Fibroblast of upper back skin (primary cell): ENCODE measurements at regions not wholly inside any gene's neighbourhood (a gene's known extent, or its start where the extent isn't known, plus 50 kb on each side); places are given as distances from the start of the nearest gene placed in this dataset.

Experiments
- DNase-seq: peaks from one replicate; pipeline ENCODE4 v3.0.0-alpha.2; 2013

DNA sequence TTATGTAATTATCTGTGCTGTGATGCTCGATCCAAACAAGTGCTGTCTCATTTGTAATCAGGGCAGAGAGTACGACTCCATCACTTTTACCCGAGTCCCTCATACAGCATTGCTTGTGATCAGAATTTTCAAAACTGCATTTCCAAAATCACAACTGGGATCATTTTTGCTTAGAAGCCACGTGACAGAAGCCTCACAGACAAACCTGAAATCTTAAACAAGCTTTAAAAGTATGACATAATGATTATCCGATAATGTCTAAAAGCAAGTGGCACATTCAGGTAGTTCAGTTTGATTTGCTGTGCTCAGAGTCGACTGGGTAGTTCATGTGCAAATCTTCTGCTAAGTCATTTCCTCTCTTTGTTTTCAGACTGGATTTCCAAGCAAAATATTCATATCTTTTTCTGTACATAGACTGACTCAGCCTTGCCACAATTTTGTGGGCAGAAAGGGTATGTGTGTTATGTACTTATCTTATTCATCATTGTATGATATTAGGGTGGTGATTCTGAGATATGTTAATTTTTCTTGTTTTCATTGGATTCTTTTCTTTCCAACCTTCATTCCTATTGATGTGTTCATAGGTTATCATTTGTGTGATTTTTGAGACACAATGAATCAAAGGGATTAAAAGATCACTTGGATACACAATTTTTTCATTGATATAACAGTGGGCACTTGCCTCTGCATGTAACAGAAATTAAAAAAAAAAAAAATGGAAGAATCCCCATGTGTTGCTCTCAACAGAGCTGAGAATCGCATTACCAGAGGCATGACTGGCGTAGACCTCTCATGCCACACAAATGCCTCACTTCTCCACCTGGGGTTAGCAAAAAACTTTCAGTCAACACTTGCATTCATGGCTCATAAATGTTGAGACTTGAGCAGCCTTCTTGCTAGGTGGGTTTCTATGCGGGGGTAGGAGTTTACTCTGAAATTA, 355.7 kb downstream of the LTN1 start:
- DNase-seq: peak; percentile 94

DNA sequence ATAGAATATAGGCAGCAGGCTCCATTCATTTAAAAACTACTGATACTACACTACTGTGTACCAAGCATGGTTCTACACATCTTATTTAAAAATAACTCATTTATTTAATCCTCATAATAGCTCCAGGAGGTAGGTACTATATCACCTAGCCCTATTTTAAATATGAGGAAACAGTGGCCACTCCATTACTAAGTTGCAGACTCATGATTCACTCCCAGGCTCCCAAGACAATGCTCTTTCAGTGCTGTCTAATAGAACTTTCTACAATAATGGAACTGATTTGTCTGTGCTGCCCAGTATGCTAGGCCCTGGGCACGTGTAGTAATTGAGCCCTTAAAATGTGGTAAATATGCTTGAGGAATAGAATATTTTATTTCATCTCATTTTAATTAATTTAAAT, 357.1 kb downstream of the LTN1 start:
- no peak for DNase-seq

- peak; percentile 76 for DNase-seq
Observed at GRCh38 chr21:28633839-28634555, 358.7 kb downstream of the LTN1 start.

DNA sequence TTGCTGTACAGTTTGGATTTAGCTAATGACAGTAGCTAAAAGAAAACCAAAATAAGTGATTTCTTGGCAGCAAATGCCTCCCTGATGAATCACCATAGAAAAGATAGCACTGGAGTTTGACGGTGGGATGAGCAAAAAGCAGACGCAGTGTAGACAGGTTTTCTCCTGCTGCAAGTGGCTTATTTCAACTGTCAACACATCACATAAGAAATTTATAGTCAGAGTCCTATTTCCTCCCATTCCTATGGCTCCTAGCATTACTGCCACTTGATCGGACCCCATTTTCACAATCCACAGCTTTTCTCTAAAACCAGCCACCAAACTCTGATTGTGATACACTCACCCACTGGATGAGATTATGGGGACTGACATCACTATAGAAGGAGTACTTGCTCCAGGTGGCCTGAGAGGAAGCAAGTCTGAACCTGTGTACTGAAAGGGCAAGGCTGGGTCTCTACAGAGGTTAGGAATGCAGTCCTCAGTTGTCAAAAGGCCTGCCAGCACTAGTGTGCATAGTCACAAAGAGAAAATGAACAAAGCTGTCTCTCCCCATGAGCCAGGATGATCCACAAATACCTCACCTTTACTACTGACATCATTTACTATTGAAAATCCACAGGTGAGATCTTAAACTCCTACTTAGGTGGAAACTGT, 359.8 kb downstream of the LTN1 start:
- peak; percentile 78 for DNase-seq

- no peak for DNase-seq
Observed at GRCh38 chr21:28627691-28628090, 365.0 kb downstream of the LTN1 start.

DNA sequence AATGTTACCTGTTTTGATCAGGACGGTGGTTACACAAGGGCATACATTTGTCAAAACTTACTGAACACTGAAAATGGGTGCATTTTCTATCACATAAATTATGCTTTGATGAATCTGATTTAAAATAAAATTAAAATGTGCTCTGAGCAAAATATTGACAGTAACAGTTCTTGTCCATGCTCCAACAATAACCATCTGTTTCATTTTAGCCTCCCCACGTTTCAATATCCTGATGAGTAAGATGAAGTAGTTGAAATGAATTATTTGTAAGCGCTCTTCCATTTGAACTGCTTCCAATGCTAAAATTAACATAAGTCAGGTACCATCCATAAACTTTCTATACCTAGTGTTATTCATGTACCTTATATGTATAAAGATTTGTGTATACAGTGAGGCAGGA, 365.4 kb downstream of the LTN1 start:
- DNase-seq: peak; percentile 58

GRCh38 chr21:28624626-28625025, 368.1 kb downstream of the LTN1 start:
- DNase-seq: no peak

- no peak for DNase-seq
Observed at GRCh38 chr21:28617300-28617699, 375.4 kb downstream of the LTN1 start.

DNA sequence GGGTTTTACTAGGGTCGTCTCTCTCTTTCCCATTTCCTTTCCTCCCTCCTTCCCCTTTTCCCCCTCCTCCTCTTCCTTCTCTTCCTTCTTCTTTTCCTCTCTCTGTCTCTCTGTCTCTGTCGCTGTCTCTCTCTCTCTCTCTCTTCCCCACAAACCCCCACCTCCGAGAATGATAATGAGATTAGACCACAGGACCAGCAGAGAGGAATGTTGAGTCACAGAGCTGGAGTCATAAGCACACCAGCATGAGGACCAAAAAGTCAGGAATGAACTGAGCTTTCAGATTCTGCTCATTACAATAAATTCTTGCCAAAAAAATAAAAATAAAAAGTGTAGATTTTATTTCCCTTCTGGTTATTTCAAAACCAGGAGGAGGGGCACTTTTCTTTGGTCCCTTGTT, 377.4 kb downstream of the LTN1 start:
- DNase-seq: peak; percentile 92

DNA sequence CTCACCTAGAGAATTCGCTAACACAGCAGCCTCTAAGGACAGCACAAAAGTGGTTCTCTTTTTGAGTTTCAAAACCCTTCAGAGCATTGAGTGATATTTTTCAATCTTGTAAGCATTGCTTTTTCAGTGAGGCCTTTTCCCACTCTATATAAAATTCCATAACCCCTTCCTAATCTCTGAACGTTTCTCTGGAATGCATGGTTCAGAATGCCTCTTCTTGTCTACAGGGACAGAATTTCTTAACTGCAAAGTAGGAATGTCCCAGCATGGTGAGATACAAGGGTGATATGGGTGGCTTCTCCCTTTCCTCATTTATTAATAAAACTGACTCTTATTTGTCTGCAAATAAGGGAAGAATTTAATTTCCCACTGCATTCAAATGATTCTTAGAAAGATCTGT, 377.9 kb downstream of the LTN1 start:
- DNase-seq: peak; percentile 58

DNA sequence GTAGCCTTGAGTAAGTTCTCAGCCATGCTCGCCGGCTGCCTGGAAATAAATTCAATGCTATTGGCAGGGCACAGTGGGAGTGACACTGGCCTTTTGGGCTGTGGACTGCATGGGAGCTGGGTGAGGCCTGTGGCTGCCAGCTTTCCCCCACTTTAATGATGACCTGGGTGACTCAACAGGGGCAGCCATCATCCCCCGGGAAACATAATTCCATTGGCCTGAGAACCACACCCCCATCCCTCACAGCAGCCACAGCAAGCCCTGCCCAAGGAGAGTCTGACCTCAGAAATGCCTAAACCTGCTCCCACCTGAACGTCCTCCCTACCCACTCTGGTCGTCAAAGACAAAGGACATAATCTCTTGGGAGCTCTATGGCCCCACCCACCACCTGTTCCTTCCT, 384.0 kb downstream of the LTN1 start:
- no peak for DNase-seq

GRCh38 chr21:28607545-28607944, 385.1 kb downstream of the LTN1 start:
- no peak for DNase-seq

DNA sequence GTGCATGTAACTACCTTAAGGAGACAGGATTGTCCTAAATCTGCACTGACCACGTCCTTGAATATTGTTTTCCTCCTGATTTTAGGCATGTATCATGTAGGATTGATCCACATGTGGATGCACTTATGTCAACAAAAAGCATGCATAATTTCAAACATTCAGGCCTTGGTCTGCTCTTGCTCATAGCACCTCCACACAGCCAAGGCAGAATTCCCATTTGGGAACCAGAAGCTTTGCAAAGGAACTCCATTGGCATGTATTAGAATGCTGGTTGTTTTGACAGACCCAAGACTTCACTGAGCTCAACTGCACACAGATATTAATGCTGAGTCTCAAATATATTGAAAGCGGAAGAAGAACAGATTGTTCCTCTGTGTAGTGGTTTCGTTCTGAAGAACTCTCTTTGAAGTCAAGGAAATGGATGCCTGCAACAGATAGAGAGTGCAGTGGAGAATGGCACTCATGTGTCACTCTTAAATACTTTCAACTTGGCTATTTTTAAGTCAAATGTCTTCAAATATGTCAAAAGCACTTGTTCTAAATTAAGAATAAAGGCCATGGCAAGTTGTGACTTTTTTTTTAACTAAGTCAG, 387.6 kb downstream of the LTN1 start:
- no peak for DNase-seq

DNA sequence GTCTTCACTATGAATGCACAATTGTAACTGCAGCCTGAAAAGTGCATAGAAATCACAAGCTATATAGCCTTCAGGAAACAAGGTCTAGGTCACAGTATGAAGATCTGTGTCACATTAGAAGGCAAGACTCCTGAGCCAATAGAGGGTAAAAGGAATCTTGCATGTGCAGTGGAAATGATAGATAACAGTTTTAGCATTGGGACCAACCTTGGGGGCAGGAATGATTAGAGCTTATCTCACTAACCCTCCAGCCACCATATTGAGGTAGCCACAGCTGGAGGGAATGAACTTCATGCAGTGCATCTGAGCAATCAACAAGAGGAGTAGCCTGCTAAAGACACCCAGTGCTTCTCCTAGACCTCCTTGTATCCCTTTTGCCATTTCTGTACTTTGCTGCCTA, 390.1 kb downstream of the LTN1 start:
- DNase-seq: no peak

DNA sequence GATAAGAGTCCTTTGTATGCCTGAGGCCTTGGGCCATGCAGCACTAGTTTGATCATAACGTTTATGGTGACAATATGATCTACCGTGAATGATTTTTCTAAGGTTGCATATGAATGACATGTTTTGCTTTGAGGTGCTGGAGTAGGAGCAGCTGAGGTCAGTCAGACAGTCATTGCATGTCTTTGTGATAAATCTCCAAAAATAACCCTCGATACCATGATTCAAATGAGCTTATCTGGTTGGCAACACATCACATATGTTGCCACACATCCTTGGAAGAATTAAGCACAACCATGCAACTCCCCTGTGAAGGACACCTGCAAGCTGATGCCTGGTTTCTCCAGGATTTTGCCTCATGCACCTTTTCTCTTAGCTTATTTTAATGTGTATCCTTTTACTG, 394.5 kb downstream of the LTN1 start:
- DNase-seq: no peak

- no peak for DNase-seq
Observed at GRCh38 chr21:28592205-28592865, 400.3 kb downstream of the LTN1 start.

DNA sequence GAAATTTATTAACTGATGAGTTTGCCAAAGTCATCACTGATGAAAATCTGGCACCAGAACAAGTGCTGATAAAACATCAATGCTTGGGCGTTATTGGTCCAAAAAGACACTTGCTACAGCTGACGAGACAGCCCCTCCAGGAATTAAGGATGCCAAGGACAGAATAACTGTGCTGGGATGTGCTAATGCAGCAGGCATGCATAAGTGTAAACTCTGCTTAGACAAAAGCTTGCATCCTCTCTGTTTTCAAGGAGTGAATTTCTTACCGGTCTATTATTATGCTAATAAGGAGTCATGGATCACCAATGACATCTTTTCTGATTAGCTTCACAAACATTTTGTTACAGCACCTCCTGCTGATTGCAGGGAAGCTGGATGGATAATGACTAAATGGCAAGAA, 402.0 kb downstream of the LTN1 start:
- DNase-seq: no peak

GRCh38 chr21:28590026-28590425, 402.7 kb downstream of the LTN1 start:
- DNase-seq: no peak

DNA sequence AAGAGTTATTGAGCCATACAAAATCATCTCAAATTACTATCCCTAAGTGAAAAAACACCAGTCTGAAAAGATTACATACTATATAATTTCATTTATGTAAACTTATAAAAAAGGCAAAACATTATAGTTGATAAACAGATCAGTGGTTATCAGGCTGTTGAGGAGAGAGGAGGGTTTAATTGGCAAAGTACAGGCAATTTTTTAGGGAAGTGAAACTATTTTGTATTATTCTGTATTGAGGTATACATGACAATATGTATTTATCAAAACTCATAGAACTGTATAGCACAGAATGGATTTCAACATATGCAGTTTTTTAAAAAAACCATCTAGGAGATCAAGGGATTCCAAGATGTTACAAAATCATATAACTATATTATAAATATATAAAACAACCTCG, 403.7 kb downstream of the LTN1 start:
- no peak for DNase-seq

GRCh38 chr21:28587748-28588147, 404.9 kb downstream of the LTN1 start:
- no peak for DNase-seq

GRCh38 chr21:28581976-28582375, 410.7 kb downstream of the LTN1 start:
- DNase-seq: no peak

GRCh38 chr21:28581311-28581731, 411.4 kb downstream of the LTN1 start:
- peak; percentile 71 for DNase-seq

DNA sequence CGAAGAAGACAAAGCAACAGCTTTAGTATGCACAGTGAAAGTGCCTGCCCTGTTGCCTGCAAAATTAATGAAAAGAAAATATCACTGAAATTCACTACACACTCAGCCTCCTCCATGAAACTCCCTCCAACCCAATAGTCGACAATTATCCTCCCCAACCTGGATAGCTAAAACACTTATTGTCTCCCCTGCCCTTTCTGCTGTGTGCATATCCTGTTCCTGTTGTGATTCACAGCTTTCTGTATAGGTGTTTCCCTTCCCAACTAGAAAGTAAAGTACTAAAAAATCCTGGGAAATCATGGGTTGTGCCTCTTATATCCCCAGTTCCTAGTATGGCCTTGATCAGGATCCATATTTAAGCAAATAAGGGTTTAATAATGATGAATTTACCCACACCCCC, 412.1 kb downstream of the LTN1 start:
- no peak for DNase-seq
